GM12873 (cell line): ENCODE measurements at regions not wholly inside any gene's neighbourhood (a gene's known extent, or its start where the extent isn't known, plus 50 kb on each side); places are given as distances from the start of the nearest gene placed in this dataset.

Source experiments
- CTCF ChIP-seq: IDR thresholded peaks from 2 replicates; pipeline ENCODE4 v1.5.1; 2012; ENCODE audit warnings: low read depth, mild to moderate bottlenecking, moderate library complexity, low read length, control low read depth; ENCODE audit not compliant: insufficient read depth; ENCODE audit errors: missing control alignments

- TF ChIP-seq CTCF: no peak
Measured at GRCh38 chr4:137000432-137000831, 531.9 kb downstream of the PCDH18 start.

- TF ChIP-seq CTCF: no peak
Measured at GRCh38 chr4:136992032-136992431, 540.3 kb downstream of the PCDH18 start.

GRCh38 chr4:136985683-136986082 lies 546.6 kb downstream of the PCDH18 start:
- no peak for TF ChIP-seq CTCF

- no peak for TF ChIP-seq CTCF
Measured at GRCh38 chr4:136967069-136967468, 565.2 kb downstream of the PCDH18 start.

GRCh38 chr4:136965478-136965877 lies 566.8 kb downstream of the PCDH18 start:
- no peak for TF ChIP-seq CTCF

- no peak for TF ChIP-seq CTCF
Measured at GRCh38 chr4:136962868-136963267, 569.4 kb downstream of the PCDH18 start.

GRCh38 chr4:136946307-136946907 lies 585.9 kb downstream of the PCDH18 start:
- no peak for TF ChIP-seq CTCF
